HEK293 (cell line): ENCODE measurements at regions not wholly inside any gene's neighbourhood (a gene's known extent, or its start where the extent isn't known, plus 50 kb on each side); places are given as distances from the start of the nearest gene placed in this dataset.

Experiments used
- ZNF2 ChIP-seq: fragments of 450-650 bp; formaldehyde crosslinking; IDR thresholded peaks from 2 replicates; pipeline ENCODE4 v1.5.1; 2016; ENCODE audit warnings: missing biosample characterization, missing genetic modification characterization
- TF ChIP-seq, protein P1 (sequence below): fragments of 450-650 bp; formaldehyde crosslinking; IDR thresholded peaks from 2 replicates; pipeline ENCODE4 v1.5.1; 2016; ENCODE audit warnings: missing biosample characterization, missing genetic modification characterization

DNA sequence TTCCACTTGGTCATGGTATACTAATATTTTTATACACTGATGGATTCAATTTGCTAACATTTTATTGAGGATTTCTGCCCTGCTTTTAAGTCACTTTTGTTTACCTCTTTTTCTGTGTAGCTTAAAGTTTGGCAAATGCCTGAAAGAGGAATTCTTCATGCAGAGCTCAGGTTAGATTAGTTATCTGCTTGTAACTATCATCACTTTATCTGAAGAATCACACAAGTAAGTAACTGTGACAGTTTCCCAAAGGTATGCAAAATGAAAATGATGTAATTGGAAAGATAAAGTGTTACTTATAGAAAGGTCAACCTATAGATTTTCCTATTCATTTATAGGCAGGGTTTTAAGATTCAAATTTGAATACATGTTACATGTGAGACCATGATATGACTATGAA, 188.8 kb upstream of the ACTBL2 start:
- TF ChIP-seq, protein P1, sequence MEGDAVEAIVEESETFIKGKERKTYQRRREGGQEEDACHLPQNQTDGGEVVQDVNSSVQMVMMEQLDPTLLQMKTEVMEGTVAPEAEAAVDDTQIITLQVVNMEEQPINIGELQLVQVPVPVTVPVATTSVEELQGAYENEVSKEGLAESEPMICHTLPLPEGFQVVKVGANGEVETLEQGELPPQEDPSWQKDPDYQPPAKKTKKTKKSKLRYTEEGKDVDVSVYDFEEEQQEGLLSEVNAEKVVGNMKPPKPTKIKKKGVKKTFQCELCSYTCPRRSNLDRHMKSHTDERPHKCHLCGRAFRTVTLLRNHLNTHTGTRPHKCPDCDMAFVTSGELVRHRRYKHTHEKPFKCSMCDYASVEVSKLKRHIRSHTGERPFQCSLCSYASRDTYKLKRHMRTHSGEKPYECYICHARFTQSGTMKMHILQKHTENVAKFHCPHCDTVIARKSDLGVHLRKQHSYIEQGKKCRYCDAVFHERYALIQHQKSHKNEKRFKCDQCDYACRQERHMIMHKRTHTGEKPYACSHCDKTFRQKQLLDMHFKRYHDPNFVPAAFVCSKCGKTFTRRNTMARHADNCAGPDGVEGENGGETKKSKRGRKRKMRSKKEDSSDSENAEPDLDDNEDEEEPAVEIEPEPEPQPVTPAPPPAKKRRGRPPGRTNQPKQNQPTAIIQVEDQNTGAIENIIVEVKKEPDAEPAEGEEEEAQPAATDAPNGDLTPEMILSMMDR (tag by site-specific recombination): no peak
- no peak for TF ChIP-seq ZNF2 (tag by site-specific recombination)
